NB4 (cell line): ENCODE measurements at regions not wholly inside any gene's neighbourhood (a gene's known extent, or its start where the extent isn't known, plus 50 kb on each side); places are given as distances from the start of the nearest gene placed in this dataset.

Experiments used
- CTCF ChIP-seq: IDR thresholded peaks from one replicate; pipeline ENCODE4 v1.5.1; 2012; ENCODE audit warnings: low read depth, low read length
- MAX ChIP-seq: IDR thresholded peaks from 2 replicates; pipeline ENCODE4 v1.6.1; 2011; ENCODE audit warnings: low read depth, low read length
- MYC ChIP-seq: IDR thresholded peaks from 2 replicates; pipeline ENCODE4 v1.6.1; 2011; ENCODE audit warnings: low read depth, low read length
- POLR2A ChIP-seq: IDR thresholded peaks from 2 replicates; pipeline ENCODE4 v1.6.1; 2011; ENCODE audit warnings: mild to moderate bottlenecking; ENCODE audit not compliant: insufficient read length; ENCODE audit errors: extremely low read depth

- TF ChIP-seq POLR2A (no peak), CTCF (no peak), MYC (no peak), MAX (no peak)
These were observed 2088.7 kb upstream of the AGA start for GRCh38 chr4:179530958-179531357.
